Fibroblast of lung (primary cell): ENCODE measurements at regions not wholly inside any gene's neighbourhood (a gene's known extent, or its start where the extent isn't known, plus 50 kb on each side); places are given as distances from the start of the nearest gene placed in this dataset.

Experiments
- DNase-seq, 2 donors: peaks; one replicate each; pipeline versions ENCODE4 v3.0.0 to v3.0.0-alpha.2; 2010; ENCODE audit warnings: low read depth in 2 of 2
- H2AFZ ChIP-seq: 2 replicates; pipeline ENCODE4 v1.5.1; 2012; ENCODE audit warnings: low read length, control low read depth, inconsistent platforms
- H3K27ac ChIP-seq: 2 replicates; pipeline ENCODE4 v1.5.1; 2011; ENCODE audit warnings: low read length, control low read depth; ENCODE audit not compliant: insufficient read depth
- H3K27me3 ChIP-seq: 2 replicates; pipeline ENCODE4 v1.5.1; 2011; ENCODE audit warnings: mild to moderate bottlenecking, low read length; ENCODE audit not compliant: control insufficient read depth, insufficient read depth
- H3K36me3 ChIP-seq: 2 replicates; pipeline ENCODE4 v1.5.1; 2011; ENCODE audit warnings: low read length; ENCODE audit not compliant: control insufficient read depth, insufficient read depth
- H3K4me1 ChIP-seq: 2 replicates; pipeline ENCODE4 v1.5.1; 2011; ENCODE audit warnings: low read length; ENCODE audit not compliant: control insufficient read depth, insufficient read depth; ENCODE audit errors: extremely low read depth
- H3K4me2 ChIP-seq: 2 replicates; pipeline ENCODE4 v1.5.1; 2011; ENCODE audit warnings: low read length, control low read depth; ENCODE audit not compliant: insufficient read depth; ENCODE audit errors: extremely low read depth
- H3K4me3 ChIP-seq, 4 experiments: fragments of 200-600 bp in 1 of 4; sonication (generic) in 1 of 4; replicated peaks in 1 of 4; 2 replicates each; pipeline ENCODE4 v1.5.1; 2011 to 2016; ENCODE audit warnings: low read length in 4 of 4, low read depth in 3 of 4, mild to moderate bottlenecking in 3 of 4, control low read depth in 2 of 4, inconsistent platforms in 1 of 4, mixed read lengths in 1 of 4; ENCODE audit not compliant: insufficient read depth in 1 of 4; ENCODE audit errors: control extremely low read depth in 1 of 4
- H3K79me2 ChIP-seq: 2 replicates; pipeline ENCODE4 v1.5.1; 2012; ENCODE audit warnings: mild to moderate bottlenecking, low read length, inconsistent platforms; ENCODE audit not compliant: control insufficient read depth, insufficient read depth
- H3K9ac ChIP-seq: 2 replicates; pipeline ENCODE4 v1.5.1; 2011; ENCODE audit warnings: mild to moderate bottlenecking, low read length, control low read depth; ENCODE audit not compliant: insufficient read depth
- H3K9me3 ChIP-seq: 2 replicates; pipeline ENCODE4 v1.5.1; 2012; ENCODE audit warnings: low read depth, low read length; ENCODE audit not compliant: control insufficient read depth, insufficient read depth
- H4K20me1 ChIP-seq: 2 replicates; pipeline ENCODE4 v1.5.1; 2011; ENCODE audit warnings: low read length; ENCODE audit not compliant: control insufficient read depth, insufficient read depth; ENCODE audit errors: extremely low read depth
- CTCF ChIP-seq, 2 donors: IDR thresholded peaks in 1 of 2; conservative IDR thresholded peaks in 1 of 2; 1 replicate in 1 of 2; 2 replicates in 1 of 2; pipeline ENCODE4 v1.5.1; 2011 to 2012; ENCODE audit warnings: low read length in 2 of 2, control low read depth in 1 of 2, inconsistent platforms in 1 of 2, low read depth in 1 of 2, mild to moderate bottlenecking in 1 of 2
- EZH2 ChIP-seq: IDR thresholded peaks from 2 replicates; pipeline ENCODE4 v1.5.1; 2012; ENCODE audit warnings: low read length, control low read depth, mild to moderate bottlenecking; ENCODE audit errors: missing control alignments

- Histone ChIP-seq H4K20me1 (no peaks in the 10 kb centered on the region), H3K27me3 (no peaks in the 10 kb centered on the region), H2AFZ (no peak overlapping the region), H3K36me3 (no peaks in the 10 kb centered on the region), H3K27ac (no peak overlapping the region), H3K4me2 (no peak overlapping the region), H3K4me3 (no peak overlapping the region), H3K4me1 (no peaks in the 10 kb centered on the region), H3K9me3 (no peaks in the 10 kb centered on the region), H3K79me2 (no peaks in the 10 kb centered on the region), H3K9ac (no peak overlapping the region)
- TF ChIP-seq CTCF (conservative IDR thresholded peaks at IDR 0.05 in 1 of 2, IDR thresholded peaks at IDR 0.05 in 1 of 2; ENCODE audit: low read depth in 1 of 2, low read length in 2 of 2) (no peak), EZH2 (no peak)
- no peak for DNase-seq
Measured at GRCh38 chr10:61825001-61825400, 76.5 kb upstream of the ARID5B start.

GRCh38 chr10:61825628-61826027 is 75.9 kb upstream of the ARID5B start:
- no peak for TF ChIP-seq CTCF (conservative IDR thresholded peaks at IDR 0.05 in 1 of 2, IDR thresholded peaks at IDR 0.05 in 1 of 2; ENCODE audit: low read depth in 1 of 2, low read length in 2 of 2)
- TF ChIP-seq EZH2 = no peak
- Histone ChIP-seq H3K27ac (no peak overlapping the region), H3K79me2 (no peaks in the 10 kb centered on the region), H3K4me2 (no peak overlapping the region), H4K20me1 (no peaks in the 10 kb centered on the region), H2AFZ (no peak overlapping the region), H3K9me3 (no peaks in the 10 kb centered on the region), H3K4me1 (no peaks in the 10 kb centered on the region), H3K9ac (no peak overlapping the region), H3K27me3 (no peaks in the 10 kb centered on the region), H3K4me3 (no peak overlapping the region), H3K36me3 (no peaks in the 10 kb centered on the region)
- no peak for DNase-seq

- Histone ChIP-seq H3K27me3 (no peaks in the 10 kb centered on the region), H4K20me1 (no peaks in the 10 kb centered on the region), H3K79me2 (no peaks in the 10 kb centered on the region), H2AFZ (no peak overlapping the region), H3K36me3 (no peaks in the 10 kb centered on the region), H3K4me3 (no peak overlapping the region), H3K9ac (no peak overlapping the region), H3K4me1 (no peaks in the 10 kb centered on the region), H3K4me2 (no peak overlapping the region), H3K9me3 (no peaks in the 10 kb centered on the region), H3K27ac (no peak overlapping the region)
- no peak for TF ChIP-seq EZH2
- TF ChIP-seq CTCF (conservative IDR thresholded peaks at IDR 0.05 in 1 of 2, IDR thresholded peaks at IDR 0.05 in 1 of 2; ENCODE audit: low read depth in 1 of 2, low read length in 2 of 2) = no peak
- DNase-seq = no peak
Measured at GRCh38 chr10:61828034-61828433, 73.5 kb upstream of the ARID5B start.
